OCI-LY1 (cell line): ENCODE measurements at regions not wholly inside any gene's neighbourhood (a gene's known extent, or its start where the extent isn't known, plus 50 kb on each side); places are given as distances from the start of the nearest gene placed in this dataset.

Experiments used
- H2AFZ ChIP-seq: fragments of 200-600 bp; sonication (generic), shearing (Covaris generic); 2 replicates; pipeline ENCODE4 v1.6.0; 2014; ENCODE audit warnings: antibody characterized with exemption, mild to moderate bottlenecking, low read length
- H3F3A ChIP-seq: fragments of 200-600 bp; sonication (generic), shearing (Covaris generic); 2 replicates; pipeline ENCODE4 v1.6.0; 2014; ENCODE audit warnings: mild to moderate bottlenecking, antibody characterized with exemption, low read length, moderate library complexity; ENCODE audit not compliant: insufficient read depth
- H3K27ac ChIP-seq: fragments of 200-600 bp; sonication (generic); 2 replicates; pipeline ENCODE4 v1.5.1; 2014; ENCODE audit warnings: low read length, mixed run types, mild to moderate bottlenecking, low read depth; ENCODE audit not compliant: poor library complexity, severe bottlenecking
- H3K27me3 ChIP-seq: fragments of 200-600 bp; sonication (generic); 2 replicates; pipeline ENCODE4 v1.6.0; 2014; ENCODE audit warnings: antibody characterized with exemption, mild to moderate bottlenecking, low read length, moderate library complexity; ENCODE audit not compliant: insufficient read depth
- H3K36me3 ChIP-seq: fragments of 200-600 bp; sonication (generic); 2 replicates; pipeline ENCODE4 v1.6.1; 2014; ENCODE audit warnings: mild to moderate bottlenecking, antibody characterized with exemption, low read length, moderate library complexity, mixed read lengths; ENCODE audit not compliant: insufficient read depth
- H3K4me1 ChIP-seq: fragments of 200-600 bp; sonication (generic); 2 replicates; pipeline ENCODE4 v1.5.1; 2014; ENCODE audit warnings: mild to moderate bottlenecking, low read length, moderate library complexity; ENCODE audit not compliant: insufficient read depth, severe bottlenecking
- H3K4me2 ChIP-seq: fragments of 200-600 bp; sonication (generic), shearing (Covaris generic); 2 replicates; pipeline ENCODE4 v1.6.1; 2014; ENCODE audit warnings: low read length
- H3K4me3 ChIP-seq: fragments of 200-600 bp; sonication (generic); 2 replicates; pipeline ENCODE4 v1.5.1; 2014; ENCODE audit warnings: low read length, low read depth, mild to moderate bottlenecking, mixed read lengths; ENCODE audit not compliant: poor library complexity, severe bottlenecking
- H3K79me2 ChIP-seq: fragments of 200-600 bp; shearing (Covaris generic); 2 replicates; pipeline ENCODE4 v1.6.1; 2016; ENCODE audit warnings: mixed run types, low read length, mixed read lengths; ENCODE audit not compliant: insufficient read depth
- H3K9ac ChIP-seq: fragments of 200-600 bp; sonication (generic), shearing (Covaris generic); 2 replicates; pipeline ENCODE4 v1.6.1; 2014; ENCODE audit warnings: mild to moderate bottlenecking, low read length, mixed read lengths
- H3K9me2 ChIP-seq: fragments of 200-600 bp; sonication (generic), shearing (Covaris generic); 2 replicates; pipeline ENCODE4 v1.6.1; 2014; ENCODE audit warnings: low read depth, mild to moderate bottlenecking, low read length, mixed read lengths
- H3K9me3 ChIP-seq: fragments of 200-600 bp; shearing (Covaris generic); 2 replicates; pipeline ENCODE4 v1.6.1; 2014; ENCODE audit warnings: low read length, mixed read lengths
- H4K20me1 ChIP-seq: fragments of 200-600 bp; sonication (generic), shearing (Covaris generic); 2 replicates; pipeline ENCODE4 v1.6.0; 2016; ENCODE audit warnings: mild to moderate bottlenecking, low read length; ENCODE audit not compliant: insufficient read depth
- EZH2 ChIP-seq: fragments of 200-600 bp; sonication (generic), shearing (Covaris generic); IDR thresholded peaks from 2 replicates; pipeline ENCODE4 v1.8.0; 2017; ENCODE audit warnings: borderline replicate concordance, mixed run types, mild to moderate bottlenecking, antibody characterized with exemption, low read length, moderate library complexity, mixed read lengths
- TF ChIP-seq, protein P1 (sequence below): fragments of 200-600 bp; sonication (generic), shearing (Covaris generic); IDR thresholded peaks from 2 replicates; pipeline ENCODE4 v1.5.1; 2017; ENCODE audit warnings: mild to moderate bottlenecking, antibody characterized with exemption, low read length, moderate library complexity, mixed read lengths

DNA sequence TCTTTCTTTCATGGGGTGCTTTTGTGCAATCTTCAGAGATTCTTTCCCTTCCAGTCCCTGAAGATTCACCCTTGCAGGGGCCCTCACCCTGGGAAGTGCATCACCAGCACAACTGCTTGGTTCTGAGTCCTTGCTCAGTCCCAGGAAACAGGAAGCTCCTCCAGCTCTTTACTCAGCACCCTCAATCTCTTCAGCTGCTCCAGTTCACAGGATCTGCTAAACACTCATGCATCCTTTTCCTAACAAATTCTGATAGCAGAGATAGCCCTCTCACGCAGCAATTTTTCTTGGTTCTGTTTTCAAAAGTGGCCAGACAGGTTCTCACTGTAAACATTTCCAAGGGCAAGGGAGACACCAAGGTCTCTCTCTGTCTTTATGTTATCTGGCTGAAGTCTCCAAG lies 823.1 kb downstream of the LIG4 start:
- Histone ChIP-seq H2AFZ (no peak overlapping the region), H3K9me2 (no peaks in the 10 kb centered on the region), H3K27ac (no peak overlapping the region), H3K9me3 (no peaks in the 10 kb centered on the region), H3K4me1 (no peaks in the 10 kb centered on the region), H3K36me3 (no peaks in the 10 kb centered on the region), H3K79me2 (no peaks in the 10 kb centered on the region), H4K20me1 (no peaks in the 10 kb centered on the region), H3K9ac (no peak overlapping the region), H3K4me3 (no peak overlapping the region), H3F3A (no peaks in the 10 kb centered on the region), H3K27me3 (no peaks in the 10 kb centered on the region; the same call in 1 of the 2 replicates), H3K4me2 (no peak overlapping the region)
- TF ChIP-seq EZH2: no peak
- TF ChIP-seq, protein P1, sequence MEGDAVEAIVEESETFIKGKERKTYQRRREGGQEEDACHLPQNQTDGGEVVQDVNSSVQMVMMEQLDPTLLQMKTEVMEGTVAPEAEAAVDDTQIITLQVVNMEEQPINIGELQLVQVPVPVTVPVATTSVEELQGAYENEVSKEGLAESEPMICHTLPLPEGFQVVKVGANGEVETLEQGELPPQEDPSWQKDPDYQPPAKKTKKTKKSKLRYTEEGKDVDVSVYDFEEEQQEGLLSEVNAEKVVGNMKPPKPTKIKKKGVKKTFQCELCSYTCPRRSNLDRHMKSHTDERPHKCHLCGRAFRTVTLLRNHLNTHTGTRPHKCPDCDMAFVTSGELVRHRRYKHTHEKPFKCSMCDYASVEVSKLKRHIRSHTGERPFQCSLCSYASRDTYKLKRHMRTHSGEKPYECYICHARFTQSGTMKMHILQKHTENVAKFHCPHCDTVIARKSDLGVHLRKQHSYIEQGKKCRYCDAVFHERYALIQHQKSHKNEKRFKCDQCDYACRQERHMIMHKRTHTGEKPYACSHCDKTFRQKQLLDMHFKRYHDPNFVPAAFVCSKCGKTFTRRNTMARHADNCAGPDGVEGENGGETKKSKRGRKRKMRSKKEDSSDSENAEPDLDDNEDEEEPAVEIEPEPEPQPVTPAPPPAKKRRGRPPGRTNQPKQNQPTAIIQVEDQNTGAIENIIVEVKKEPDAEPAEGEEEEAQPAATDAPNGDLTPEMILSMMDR: no peak

DNA sequence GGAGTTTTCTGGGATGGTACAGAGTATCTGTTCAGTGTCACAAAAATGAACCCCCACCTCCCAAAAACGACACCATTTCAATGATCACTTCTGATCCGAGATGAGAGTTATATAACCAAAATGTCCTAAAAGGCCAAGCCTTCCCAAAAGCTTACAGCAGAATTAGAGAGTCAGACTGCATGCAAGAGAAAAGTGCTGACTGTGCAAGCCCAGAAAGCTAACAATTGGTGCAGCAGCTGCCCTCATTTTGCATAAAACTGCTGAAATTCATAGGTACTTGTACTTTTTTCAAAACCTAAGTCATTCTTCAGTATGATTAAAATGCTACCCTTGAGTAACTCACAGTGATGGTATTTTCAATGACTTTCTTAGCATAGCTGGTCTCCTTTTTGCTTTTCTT lies 819.6 kb upstream of the ARGLU1 start:
- TF ChIP-seq EZH2: no peak
- TF ChIP-seq, protein P1: no peak
- Histone ChIP-seq H3K4me1 (no peaks in the 10 kb centered on the region), H3K9me2 (no peaks in the 10 kb centered on the region), H3K4me2 (no peak overlapping the region), H4K20me1 (no peaks in the 10 kb centered on the region), H3K79me2 (no peaks in the 10 kb centered on the region), H3F3A (no peaks in the 10 kb centered on the region), H3K9ac (no peak overlapping the region), H3K9me3 (no peaks in the 10 kb centered on the region), H3K4me3 (no peak overlapping the region), H3K36me3 (no peaks in the 10 kb centered on the region), H2AFZ (no peak overlapping the region), H3K27ac (no peak overlapping the region), H3K27me3 (no peaks in the 10 kb centered on the region; the same call in 1 of the 2 replicates)

DNA sequence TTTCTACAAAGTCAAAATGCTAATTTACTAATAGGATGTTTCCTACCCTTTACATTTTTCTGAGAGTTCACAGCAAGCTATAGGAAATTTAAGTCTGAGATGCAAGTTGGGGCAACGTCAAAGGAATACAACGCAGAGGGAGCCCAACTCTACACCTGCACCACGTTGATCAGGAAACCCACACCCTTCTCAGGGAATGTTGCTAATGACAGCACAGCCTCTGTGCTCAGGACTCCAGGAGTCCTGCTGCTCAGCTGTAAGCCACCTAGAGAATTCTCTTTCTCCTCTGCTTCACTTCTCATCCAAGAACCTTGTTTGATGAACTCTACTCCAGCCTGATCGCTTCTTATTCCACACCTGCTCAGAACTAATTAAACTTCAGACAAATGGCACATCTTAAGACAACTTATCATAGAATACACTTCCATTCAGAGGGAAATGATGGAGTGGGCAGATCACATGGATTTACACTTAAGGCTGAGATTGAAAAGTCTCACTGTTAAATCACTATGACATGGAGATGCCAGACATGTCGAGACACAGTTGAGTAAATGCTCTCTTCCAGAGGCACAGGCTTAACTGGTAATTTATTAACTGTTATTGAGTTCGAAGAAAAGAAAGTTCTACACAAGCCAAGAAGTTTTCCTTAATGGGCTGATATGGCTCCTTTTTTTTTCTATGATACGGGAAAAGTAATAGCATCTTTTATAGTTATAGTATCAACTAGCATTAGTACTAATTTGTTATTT lies 811.6 kb upstream of the ARGLU1 start:
- no peak overlapping the region for H3K4me2 ChIP-seq
- H3K79me2 ChIP-seq: no peaks in the 10 kb centered on the region
- H3K9ac ChIP-seq: no peak overlapping the region
- H3K4me1 ChIP-seq: no peaks in the 10 kb centered on the region
- H4K20me1 ChIP-seq: no peaks in the 10 kb centered on the region
- no peaks in the 10 kb centered on the region for H3F3A ChIP-seq
- no peaks in the 10 kb centered on the region for H3K9me3 ChIP-seq
- no peak overlapping the region for H3K27ac ChIP-seq
- no peaks in the 10 kb centered on the region for H3K9me2 ChIP-seq
- no peaks in the 10 kb centered on the region for H3K27me3 ChIP-seq
- H3K4me3 ChIP-seq: no peak overlapping the region
- TF ChIP-seq, protein P1: no peak
- no peak for TF ChIP-seq EZH2
- no peaks in the 10 kb centered on the region for H3K36me3 ChIP-seq
- no peak overlapping the region for H2AFZ ChIP-seq
